ENCODE measurements at regions not wholly inside any gene's neighbourhood (a gene's known extent, or its start where the extent isn't known, plus 50 kb on each side); places are given as distances from the start of the nearest gene placed in this dataset.

GRCh38 chr12:60255044-60255443, 659.2 kb downstream of the SLC16A7 start:
- no peak for DNase-seq

GRCh38 chr12:60257063-60257462, 661.2 kb downstream of the SLC16A7 start:
- DNase-seq, result peak; percentile 68

DNA sequence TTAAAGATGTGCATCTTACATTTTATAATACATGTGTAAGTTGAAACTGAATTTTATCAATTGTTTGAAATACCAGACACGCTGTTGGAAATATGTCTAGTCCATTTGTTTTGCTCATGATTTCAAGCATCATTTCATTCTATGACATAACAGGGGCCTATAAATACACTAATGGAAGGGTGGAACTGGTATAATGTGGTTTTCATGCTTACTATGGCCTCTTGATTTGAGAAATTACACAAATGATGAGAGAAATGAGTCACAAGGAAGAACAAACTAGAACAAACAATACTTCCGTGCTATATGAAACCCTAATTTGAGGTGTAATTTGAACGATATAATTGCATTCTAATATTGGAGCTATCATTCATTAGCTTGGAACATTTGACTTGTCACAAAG, 663.4 kb downstream of the SLC16A7 start:
- peak; percentile 29 for DNase-seq

DNA sequence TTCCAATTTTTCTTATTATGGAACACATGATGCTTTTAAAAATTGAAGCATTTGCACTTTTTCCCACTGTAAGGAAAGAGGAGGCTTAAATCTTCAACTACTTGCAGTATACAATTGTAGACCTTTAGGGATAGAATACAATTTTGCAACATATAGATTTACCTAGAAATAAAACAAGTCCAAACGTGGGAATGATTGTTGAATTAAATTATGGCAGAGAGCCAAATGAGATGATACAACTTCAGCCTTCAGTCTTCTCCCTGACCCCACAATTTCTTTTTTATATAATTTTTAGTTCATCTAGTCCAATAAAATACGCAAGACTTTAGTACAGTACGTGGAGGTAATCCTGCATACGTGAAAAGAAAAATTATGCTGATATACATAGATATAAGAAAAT, 666.5 kb downstream of the SLC16A7 start:
- no peak for DNase-seq

DNA sequence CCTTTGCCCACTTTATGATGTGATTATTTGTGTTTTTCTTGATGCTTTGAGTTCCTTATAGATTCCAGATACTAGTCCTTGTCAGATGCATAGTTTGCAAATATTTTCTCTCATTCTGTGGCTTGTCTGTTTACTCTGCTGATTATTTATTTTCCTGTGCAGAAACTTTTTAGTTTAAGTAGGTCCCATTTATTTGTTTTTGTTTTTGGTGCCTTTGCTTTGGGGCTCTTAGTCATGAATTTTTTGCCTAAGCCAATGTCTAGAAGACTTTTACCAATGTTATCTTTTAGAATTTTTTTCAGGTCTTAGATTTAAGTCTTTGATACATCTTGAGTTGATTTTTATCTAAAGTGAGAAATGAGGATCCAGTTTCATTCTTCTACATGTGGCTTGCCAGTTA, 667.3 kb downstream of the SLC16A7 start:
- DNase-seq, result no peak

DNA sequence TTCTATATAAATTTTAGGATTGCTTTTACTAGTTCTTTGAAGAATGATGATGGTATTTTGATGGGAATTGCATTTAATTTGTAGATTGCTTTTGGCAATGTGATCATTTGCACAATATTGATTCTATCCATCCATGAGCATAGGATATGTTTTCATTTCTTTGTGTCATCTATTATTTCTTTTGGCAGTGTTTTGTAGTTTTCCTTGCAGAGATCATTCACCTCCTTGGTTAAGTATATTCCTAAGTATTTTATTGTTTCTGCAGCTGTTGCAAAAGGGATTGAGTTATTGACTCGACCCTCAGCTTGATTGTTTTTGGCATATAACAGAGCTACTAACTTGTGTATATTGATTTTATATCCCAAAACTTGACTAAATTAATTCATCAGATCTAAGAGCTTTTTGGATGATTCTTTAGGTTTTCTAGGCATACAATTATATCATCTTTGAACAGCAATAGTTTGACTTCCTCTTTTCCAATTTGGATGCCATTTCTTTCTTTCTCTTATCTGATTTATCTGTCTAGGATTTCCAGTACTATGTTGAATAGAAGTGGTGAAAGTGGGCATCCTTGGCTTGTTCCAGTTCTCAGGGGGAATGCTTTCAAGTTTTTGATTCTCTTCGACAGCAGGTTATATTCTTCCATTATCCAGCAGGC, 668.1 kb downstream of the SLC16A7 start:
- no peak for DNase-seq

GRCh38 chr12:60265741-60266140, 669.9 kb downstream of the SLC16A7 start:
- DNase-seq, result no peak

DNA sequence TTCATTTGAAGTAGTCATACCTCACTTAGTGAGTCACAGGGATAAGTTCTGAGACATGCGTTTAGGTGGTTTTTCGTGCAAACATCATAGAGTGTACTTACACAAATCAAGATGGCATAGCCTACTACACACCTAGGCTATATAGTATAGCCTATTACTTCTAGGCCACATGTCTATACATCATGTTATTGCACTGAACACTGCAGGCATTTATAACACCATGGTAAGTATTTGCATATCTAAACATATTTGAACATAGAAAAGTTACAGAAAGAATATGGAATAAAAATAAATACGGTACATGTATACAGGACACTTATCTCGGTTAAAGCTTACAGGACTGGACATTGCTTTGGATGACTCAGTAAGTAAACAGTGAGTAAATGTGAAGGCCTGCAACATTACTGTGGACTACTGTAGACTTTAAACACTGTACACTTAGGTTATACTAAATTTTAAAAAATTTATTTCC, 670.6 kb downstream of the SLC16A7 start:
- DNase-seq, result no peak

- DNase-seq, result no peak
These were observed 673.9 kb downstream of the SLC16A7 start for GRCh38 chr12:60269611-60270269.

DNA sequence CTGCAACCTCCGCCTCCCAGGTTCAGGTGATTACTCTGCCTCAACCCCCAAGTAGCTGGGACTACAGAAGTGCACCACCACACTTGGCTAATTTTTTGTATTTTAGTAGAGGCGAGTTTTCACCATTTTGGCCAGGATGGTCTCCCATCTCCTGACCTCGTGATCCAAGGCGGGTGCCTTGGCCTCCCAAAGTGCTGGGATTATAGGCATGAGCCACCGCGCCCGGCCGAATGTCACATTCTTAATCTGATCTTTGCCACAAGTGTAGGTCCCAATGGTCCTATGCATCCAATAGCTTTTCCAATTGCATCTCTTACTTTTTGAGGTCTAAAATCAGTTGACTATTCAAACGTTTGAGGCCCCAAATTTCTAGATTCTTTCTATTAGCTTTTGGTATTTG, 676.0 kb downstream of the SLC16A7 start:
- DNase-seq, result no peak

DNA sequence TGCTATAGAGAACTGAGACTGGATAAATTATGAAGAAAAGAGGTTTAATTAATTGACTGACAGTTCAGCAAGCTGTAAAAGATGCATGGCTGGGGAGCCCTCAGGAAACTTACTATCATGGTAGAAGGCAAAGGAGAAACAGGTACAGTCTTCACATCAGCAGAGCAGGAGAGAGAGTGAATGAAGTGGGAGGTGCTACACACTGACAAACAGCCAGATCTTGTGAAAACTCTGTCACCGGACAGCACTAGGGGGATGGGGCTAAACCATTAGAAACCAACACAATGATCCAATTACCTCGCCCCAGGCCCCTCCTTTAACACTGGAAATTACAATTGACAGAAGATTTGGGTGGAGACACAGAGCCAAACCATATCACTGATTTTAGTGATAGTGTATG, 682.4 kb downstream of the SLC16A7 start:
- no peak for DNase-seq

DNA sequence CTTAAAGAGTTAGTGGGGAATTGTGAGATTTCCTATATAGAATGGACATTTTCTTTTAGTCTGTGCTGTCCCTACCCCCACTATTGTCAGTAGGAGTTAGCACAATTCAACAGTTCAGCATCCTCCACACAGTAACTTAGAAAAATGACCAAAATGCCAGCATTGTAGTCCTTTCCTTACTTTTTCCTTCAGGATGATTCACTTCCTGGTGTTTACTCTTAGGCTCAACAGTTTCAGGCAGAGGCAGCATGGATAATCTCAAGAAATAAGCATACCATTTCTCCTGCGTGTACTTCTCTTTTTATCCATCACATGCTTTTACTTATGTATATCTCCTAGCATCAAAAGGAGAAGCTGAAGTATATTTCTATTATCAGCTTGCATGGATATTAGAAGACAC, 683.4 kb downstream of the SLC16A7 start:
- no peak for DNase-seq

GRCh38 chr12:60281522-60281921, 685.7 kb downstream of the SLC16A7 start:
- DNase-seq, result no peak

DNA sequence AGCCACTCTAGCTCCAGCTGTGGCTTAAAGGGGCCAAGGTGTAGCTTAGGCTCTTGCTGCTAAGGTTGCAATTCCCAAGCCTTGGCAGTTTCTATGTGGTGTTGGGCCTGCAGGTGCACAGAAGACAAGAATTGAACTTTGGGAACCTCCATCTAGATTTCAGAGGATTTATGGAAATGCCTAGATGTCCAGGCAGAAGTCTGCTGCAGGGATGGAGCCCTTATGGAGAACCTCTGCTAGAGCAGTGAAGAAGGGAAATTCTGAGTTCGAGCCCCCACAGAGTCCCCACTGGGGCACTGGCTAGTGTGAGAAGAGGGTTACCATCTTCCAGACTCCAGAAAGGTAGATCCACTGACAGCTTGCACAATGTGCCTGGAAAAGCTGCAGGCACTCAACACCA, 694.7 kb downstream of the SLC16A7 start:
- no peak for DNase-seq

DNA sequence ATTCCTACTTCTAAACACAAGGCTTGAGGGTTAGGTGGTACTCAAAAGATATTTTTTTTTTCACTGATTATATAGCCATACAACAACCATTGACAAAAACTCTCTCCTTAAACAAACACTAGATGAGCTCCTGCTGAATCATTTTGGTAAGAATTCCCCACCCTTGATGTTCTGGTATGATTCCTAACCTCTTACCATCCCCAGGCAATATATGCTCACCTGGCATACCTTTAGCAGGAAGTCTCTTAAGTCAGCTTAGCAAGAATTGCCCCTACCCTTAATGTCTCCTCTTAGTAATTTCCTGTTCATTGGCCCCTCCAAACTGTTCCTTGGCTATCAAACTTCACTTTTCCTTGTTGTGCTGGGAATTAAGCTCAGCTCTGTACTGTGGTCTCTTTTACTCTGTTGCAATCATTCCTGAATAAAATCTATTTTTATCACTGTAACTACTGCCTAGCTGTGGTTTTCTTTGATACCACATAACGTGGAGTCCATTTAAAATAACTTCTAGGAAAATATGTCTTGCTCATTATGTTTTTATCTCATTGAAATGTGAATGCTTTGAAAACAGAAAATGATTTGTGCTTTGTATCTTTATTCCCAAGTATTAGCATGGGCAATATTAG, 712.6 kb downstream of the SLC16A7 start:
- no peak for DNase-seq

GRCh38 chr12:60311940-60312339, 716.1 kb downstream of the SLC16A7 start:
- DNase-seq, result no peak

GRCh38 chr12:60317361-60317760, 721.5 kb downstream of the SLC16A7 start:
- DNase-seq, result no peak

DNA sequence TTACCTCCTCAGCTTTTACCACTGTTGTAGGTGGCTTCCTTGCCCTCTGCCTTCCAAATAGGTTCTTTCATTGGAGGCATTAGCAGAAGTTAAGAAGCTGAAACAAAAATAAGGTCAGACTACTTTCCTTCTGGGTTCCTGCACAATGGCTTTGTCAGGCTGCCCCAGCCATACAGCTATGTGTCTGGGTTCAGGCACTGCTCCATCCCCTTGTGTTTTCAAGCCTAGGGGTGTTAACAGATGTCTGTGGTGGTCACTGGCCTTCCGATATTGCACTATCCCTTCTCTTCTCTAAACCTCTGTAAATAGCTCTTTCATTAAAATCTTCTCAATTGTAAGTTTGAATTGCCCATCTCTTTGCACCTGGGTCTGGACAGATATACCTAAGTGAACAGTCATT, 728.9 kb downstream of the SLC16A7 start:
- no peak for DNase-seq

GRCh38 chr12:60333461-60333860, 737.6 kb downstream of the SLC16A7 start:
- no peak for DNase-seq

GRCh38 chr12:60335745-60336144, 739.9 kb downstream of the SLC16A7 start:
- DNase-seq, result no peak

GRCh38 chr12:60337839-60338549, 742.2 kb downstream of the SLC16A7 start:
- DNase-seq, result no peak

- no peak for DNase-seq
These were observed 749.6 kb downstream of the SLC16A7 start for GRCh38 chr12:60345442-60345841.

GRCh38 chr12:60349232-60349978, 753.6 kb downstream of the SLC16A7 start:
- no peak for DNase-seq
